Occipital lobe (tissue), 1 donor: ENCODE measurements at regions not wholly inside any gene's neighbourhood (a gene's known extent, or its start where the extent isn't known, plus 50 kb on each side); places are given as distances from the start of the nearest gene placed in this dataset.
"Not testable (repeated sequence)": the region's sequence is repeated elsewhere in the genome, so short reads cannot be mapped to it uniquely, and the experiment has no call there.

Experiments used
- DNase-seq: peaks from one replicate; lab custom pipeline; 2025; lab: John Stamatoyannopoulos, UW

DNA sequence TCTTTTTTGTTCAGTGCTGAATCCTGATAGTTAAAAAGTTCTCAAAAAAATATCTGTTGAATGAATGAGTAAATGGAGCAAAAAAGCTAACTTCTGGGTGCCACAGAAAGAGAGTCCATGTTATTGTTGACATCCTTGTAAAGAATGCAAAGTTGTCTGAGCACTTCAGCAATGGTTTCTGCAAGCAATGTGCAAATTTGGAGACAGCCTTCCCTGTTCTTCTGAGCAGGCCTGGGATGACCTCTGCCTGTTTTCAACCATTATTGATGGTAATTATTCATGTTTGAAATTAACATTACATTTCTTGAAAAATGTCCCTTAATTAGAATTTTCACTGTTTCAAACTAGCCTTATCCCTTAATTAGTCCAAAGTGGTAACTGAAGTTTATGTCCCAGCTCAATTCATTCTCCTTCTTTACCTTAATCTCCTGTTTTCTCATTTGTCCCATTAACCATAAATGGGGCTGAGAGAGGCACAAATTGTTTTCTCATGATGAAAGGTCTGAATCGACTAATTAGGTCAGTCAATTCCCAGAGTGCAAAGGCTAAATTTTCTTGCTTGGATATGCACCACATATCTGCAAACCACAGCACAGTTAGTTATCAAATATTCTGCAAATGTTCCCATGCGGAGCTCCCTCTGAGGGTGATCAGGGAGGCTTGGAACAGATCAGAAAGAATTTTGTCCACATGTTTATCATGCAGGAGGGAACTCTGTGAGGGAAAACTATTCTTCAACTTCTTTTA is 139.4 kb upstream of the KRR1 start:
- no peak for DNase-seq

DNA sequence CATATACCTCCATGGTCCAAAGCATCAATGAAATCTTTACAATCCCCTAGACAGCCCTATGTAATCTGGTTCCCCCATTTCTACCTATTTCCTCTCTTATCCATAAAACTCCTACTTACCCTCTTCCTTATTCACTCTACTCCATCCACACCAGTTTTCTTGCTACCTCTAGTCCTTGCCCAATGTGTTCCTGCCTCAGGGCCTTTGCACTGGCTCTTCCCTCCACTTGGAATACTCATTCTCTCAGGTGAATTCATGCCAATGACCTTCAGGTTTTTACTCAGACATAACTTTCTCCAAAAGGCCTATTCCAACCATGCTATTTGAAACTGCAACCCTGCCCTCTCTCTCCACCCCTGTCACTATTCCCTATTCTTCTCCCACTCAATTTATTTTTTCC is 138.7 kb upstream of the KRR1 start:
- DNase-seq, result no peak

DNA sequence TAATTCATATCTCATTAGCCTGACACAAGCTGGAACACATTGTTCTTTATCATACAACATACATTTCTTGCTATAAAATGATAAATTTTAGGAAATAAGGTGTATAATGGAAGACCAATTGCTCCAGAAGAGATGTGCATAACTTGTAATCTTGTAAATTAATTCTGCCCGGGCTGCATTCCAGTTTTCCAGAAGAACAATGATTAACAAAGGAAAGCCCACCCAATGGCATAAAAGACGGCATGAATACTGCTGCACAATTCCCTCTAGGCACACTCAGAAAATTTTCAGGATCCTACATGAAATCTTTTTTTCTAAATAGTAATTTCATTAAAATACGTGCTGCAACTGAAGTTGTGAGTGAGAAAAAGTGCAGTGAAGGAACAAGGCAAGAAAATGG is 137.4 kb upstream of the KRR1 start:
- no peak for DNase-seq

GRCh38 chr12:75646329-75647210 is 135.2 kb upstream of the KRR1 start:
- no peak for DNase-seq

GRCh38 chr12:75644472-75645072 is 133.2 kb upstream of the KRR1 start:
- no peak for DNase-seq

DNA sequence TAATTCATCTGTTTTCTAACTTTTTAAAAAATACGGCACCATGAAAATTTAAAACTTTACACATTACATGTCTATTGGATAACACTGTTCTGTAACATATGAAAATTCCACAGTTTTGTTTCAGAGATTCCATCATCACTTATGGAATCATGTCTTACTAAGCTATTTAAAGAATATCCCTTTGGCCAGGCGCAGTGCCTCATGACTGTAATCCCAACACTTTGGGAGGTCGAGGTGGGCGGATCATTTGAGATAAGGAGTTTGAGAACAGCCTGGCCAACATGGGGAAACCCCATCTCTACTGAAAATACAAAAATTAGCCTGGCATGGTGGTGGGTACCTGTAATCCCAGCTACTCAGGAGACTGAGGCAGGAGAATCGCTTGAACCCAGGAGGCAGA is 131.7 kb upstream of the KRR1 start:
- DNase-seq, result not testable (repeated sequence)

- no peak for DNase-seq
Measured at GRCh38 chr12:75642226-75642625, 130.8 kb upstream of the KRR1 start.

- DNase-seq, result no peak
Measured at GRCh38 chr12:75641031-75641780, 129.8 kb upstream of the KRR1 start.

- DNase-seq, result no peak
Measured at GRCh38 chr12:75638792-75639191, 127.4 kb upstream of the KRR1 start.

GRCh38 chr12:75636607-75637006 is 125.2 kb upstream of the KRR1 start:
- no peak for DNase-seq

GRCh38 chr12:75635606-75636444 is 124.4 kb upstream of the KRR1 start:
- no peak for DNase-seq

- no peak for DNase-seq
Measured at GRCh38 chr12:75634244-75635222, 123.1 kb upstream of the KRR1 start.

DNA sequence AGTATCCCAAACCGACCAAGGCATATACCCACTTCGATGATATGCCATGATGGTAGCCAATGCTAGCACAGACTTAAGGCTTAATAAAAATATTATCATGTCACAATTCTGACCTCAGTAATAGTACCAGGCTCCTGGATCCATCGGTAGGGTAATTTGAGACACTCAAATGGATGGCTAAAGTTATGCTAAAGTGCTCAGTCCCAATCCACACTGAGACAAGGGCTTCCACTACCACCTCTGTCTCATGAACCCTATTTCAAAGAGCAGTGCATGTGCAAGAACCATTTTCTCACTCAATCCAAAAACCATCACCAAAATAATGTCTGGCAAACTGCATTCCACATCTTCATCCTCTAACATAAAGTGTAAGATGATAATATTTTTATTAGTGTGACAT is 122.4 kb upstream of the KRR1 start:
- no peak for DNase-seq

DNA sequence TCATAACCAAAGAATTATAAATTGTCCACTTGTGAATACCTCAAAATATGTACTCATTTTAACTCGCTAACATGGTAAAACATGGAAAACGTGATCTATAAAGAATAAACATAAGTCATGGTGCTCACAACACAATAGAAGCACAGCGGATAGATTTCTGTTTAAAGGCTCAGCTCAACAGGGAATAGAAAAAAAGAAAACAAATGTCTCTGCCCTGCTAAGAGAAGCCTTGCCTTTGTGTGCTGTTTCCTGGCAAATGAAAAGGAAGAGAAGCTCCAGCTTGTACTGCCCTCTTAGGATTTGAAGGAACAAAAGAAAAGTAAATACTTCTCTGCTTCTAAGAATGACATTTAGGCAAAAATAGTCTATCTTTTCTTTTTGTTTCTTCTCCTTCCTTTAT is 121.0 kb upstream of the KRR1 start:
- no peak for DNase-seq

GRCh38 chr12:75631831-75632230 is 120.4 kb upstream of the KRR1 start:
- DNase-seq, result no peak

DNA sequence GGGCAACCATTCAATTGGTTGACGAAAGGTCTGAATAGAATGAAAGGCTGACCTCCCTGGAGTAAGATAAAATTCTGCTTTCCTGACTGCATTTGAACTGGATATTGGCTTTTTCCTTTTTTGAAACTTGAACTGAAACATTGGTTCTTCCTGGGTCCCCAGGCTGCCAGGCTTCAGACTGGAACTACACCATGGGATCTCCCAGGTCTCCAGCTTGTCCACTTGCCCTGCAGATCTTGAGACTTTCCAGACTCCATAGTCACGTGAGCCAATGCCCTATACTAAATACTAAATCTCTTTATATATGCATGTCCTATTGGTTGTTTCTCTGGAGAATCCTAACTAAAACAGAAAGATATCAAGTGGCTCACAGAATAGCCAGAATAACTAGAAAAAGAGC is 118.7 kb upstream of the KRR1 start:
- no peak for DNase-seq

GRCh38 chr12:75628916-75629315 is 117.5 kb upstream of the KRR1 start:
- no peak for DNase-seq

DNA sequence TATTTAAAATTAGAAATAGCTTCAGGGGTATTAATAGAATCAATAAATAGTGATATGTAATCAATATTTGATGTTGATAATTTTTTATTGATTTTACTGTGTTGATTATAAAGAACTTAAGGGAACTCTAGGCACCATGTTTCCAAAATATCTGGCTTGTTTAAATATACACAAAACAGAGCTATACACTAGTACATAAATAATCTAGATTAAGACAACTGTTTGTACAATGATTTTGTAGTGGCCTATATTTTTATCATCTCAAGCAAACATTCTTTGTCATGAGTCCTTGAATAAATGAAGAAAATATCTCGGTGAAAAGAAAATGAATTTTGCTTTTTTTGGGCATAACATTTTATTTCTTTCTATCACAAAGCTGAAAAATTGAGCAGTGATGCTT is 117.1 kb upstream of the KRR1 start:
- no peak for DNase-seq

DNA sequence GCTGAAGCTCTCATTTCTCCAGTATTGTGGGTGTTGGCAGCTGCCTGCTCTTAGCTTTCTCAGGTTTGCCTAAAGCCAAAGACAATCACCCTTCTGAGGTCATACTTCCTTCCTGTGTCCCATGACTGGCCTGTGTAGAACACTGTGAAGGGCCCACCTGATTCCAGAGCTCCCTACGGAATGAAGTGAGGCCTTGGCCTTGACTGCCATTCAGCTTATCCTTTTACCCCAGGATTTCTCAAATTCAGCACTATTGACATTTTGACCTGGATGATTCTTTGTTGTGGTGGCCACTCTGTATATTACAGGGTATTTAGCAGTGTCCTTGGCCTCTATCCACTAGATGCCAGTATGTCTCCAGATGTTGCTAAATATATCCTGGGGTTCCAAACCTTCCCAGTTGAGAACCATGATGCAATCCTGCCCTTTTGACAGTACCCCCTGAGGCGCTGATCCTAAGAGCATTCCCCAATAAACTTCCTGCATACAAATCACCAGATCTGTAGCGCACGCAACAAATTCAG is 112.3 kb upstream of the KRR1 start:
- no peak for DNase-seq
